K562 (cell line): ENCODE measurements at regions not wholly inside any gene's neighbourhood (a gene's known extent, or its start where the extent isn't known, plus 50 kb on each side); places are given as distances from the start of the nearest gene placed in this dataset.

Experiments used
- ATAC-seq: fragments of 200-7000 bp; cut with Tn5 transposase; 3 replicates; pipeline ENCODE4 v1.9.1; 2020; ENCODE audit warnings: moderate library complexity
- BruUV-seq: library from RNA; stranded (reverse); fragments of 400-500 nt; replicated peaks from 2 replicates; lab custom pipeline; 2021; lab: Mats Ljungman, UMichigan
- CTCF ChIA-PET: fragments of 300-600 bp; formaldehyde crosslinking; extraction: SDS; loops from one replicate; lab custom pipeline; 2021; ENCODE audit warnings: low intra/inter-chr PET ratio; lab: Yijun Ruan, JAX
- POLR2A ChIA-PET: fragments of 300-600, 350-650 bp; sonication (Branson Sonifier 250); formaldehyde crosslinking; extraction: SDS; loops from one replicate; lab custom pipeline; 2021; ENCODE audit warnings: antibody characterized with exemption, inconsistent platforms; lab: Yijun Ruan, JAX
- DNase-seq, 4 experiments: peaks; one replicate each; pipeline versions ENCODE4 v3.0.0 to v3.0.0-alpha.2; 2011 to 2018; ENCODE audit warnings: low spot score in 3 of 4, mixed read lengths in 3 of 4; ENCODE audit errors: extremely low read depth in 1 of 4
- FAIRE-seq: peaks from 2 replicates; lab custom pipeline; 2011; peaks lifted over from hg19 to GRCh38; lab: Jason Lieb, UNC
- H2AFZ ChIP-seq: 2 replicates; pipeline ENCODE4 v1.6.0; 2011; ENCODE audit warnings: low read depth, low read length, control low read depth, inconsistent platforms
- H3K27ac ChIP-seq: fragments of 200-600 bp; 3 replicates; pipeline ENCODE4 v1.8.0; 2011; ENCODE audit warnings: low read depth, mild to moderate bottlenecking, control low read depth, inconsistent platforms, low read length, moderate library complexity, mixed read lengths; ENCODE audit errors: extremely low read depth
- H3K27me3 ChIP-seq, 2 experiments: fragments of 300-600 bp in 1 of 2; 2 replicates in 1 of 2; 3 replicates in 1 of 2; pipeline versions ENCODE4 v1.6.0 to v1.8.0; 2011; ENCODE audit warnings: inconsistent platforms in 2 of 2, low read length in 2 of 2, mild to moderate bottlenecking in 1 of 2, mixed read lengths in 1 of 2, moderate library complexity in 1 of 2; ENCODE audit not compliant: control insufficient read depth in 2 of 2, insufficient read depth in 2 of 2
- H3K36me3 ChIP-seq: fragments of 300-600 bp; 3 replicates; pipeline ENCODE4 v1.8.0; 2011; ENCODE audit warnings: mild to moderate bottlenecking, low read length, inconsistent platforms; ENCODE audit not compliant: control insufficient read depth, insufficient read depth
- H3K4me1 ChIP-seq, 2 experiments: fragments of 200-600 bp in 1 of 2; replicated peaks in 1 of 2; 2 replicates in 1 of 2; 3 replicates in 1 of 2; pipeline versions ENCODE4 v1.5.1 to v1.8.0; 2011; ENCODE audit warnings: inconsistent platforms in 2 of 2, low read length in 2 of 2, mild to moderate bottlenecking in 1 of 2, mixed read lengths in 1 of 2, moderate library complexity in 1 of 2; ENCODE audit not compliant: control insufficient read depth in 2 of 2, insufficient read depth in 2 of 2
- H3K4me2 ChIP-seq: 2 replicates; pipeline ENCODE4 v1.6.1; 2011; ENCODE audit warnings: low read length, control low read depth, inconsistent platforms, mixed read lengths; ENCODE audit not compliant: insufficient read depth
- H3K4me3 ChIP-seq: fragments of 200-600 bp; sonication (generic), shearing (Covaris generic); 2 replicates; pipeline ENCODE4 v1.5.1; 2016; ENCODE audit warnings: control low read depth, inconsistent platforms
- H3K79me2 ChIP-seq: fragments of 200-600 bp; 3 replicates; pipeline ENCODE4 v1.8.0; 2011; ENCODE audit warnings: low read length, inconsistent platforms; ENCODE audit not compliant: control insufficient read depth, insufficient read depth
- H3K9ac ChIP-seq, 2 experiments: 2 replicates each; pipeline versions ENCODE4 v1.6.0 to v1.6.1; 2011; ENCODE audit warnings: low read depth in 2 of 2, low read length in 2 of 2, control low read depth in 1 of 2, inconsistent platforms in 1 of 2, mild to moderate bottlenecking in 1 of 2, mixed read lengths in 1 of 2; ENCODE audit not compliant: insufficient read depth in 1 of 2
- H3K9me1 ChIP-seq: one replicate; pipeline ENCODE4 v1.6.0; 2011; ENCODE audit warnings: inconsistent platforms, mild to moderate bottlenecking, low read length, moderate library complexity; ENCODE audit not compliant: control insufficient read depth, insufficient read depth
- H3K9me3 ChIP-seq: replicated peaks from 2 replicates; pipeline ENCODE4 v1.5.1; 2011; ENCODE audit warnings: low read depth, low read length, inconsistent platforms; ENCODE audit not compliant: control insufficient read depth, insufficient read depth
- H4K20me1 ChIP-seq: replicated peaks from 2 replicates; pipeline ENCODE4 v1.6.1; 2011; ENCODE audit warnings: low read length, inconsistent platforms, mixed read lengths; ENCODE audit not compliant: control insufficient read depth, insufficient read depth
- ARHGAP35 ChIP-seq: fragments of 450-650 bp; IDR thresholded peaks from 2 replicates; pipeline ENCODE4 v1.6.1; 2018; ENCODE audit not compliant: partially characterized antibody
- E2F1 ChIP-seq: sonication (generic); formaldehyde crosslinking; IDR thresholded peaks from 2 replicates; pipeline ENCODE4 v1.8.1; 2023; ENCODE audit warnings: mild to moderate bottlenecking, missing genetic modification reagents, moderate library complexity
- L3MBTL2 ChIP-seq: fragments of 450-650 bp; IDR thresholded peaks from 2 replicates; pipeline ENCODE4 v1.6.1; 2016; ENCODE audit warnings: mild to moderate bottlenecking, moderate library complexity
- LEF1 ChIP-seq: fragments of 450-650 bp; IDR thresholded peaks from 2 replicates; pipeline ENCODE4 v1.6.1; 2016; ENCODE audit warnings: mild to moderate bottlenecking
- NFYB ChIP-seq: IDR thresholded peaks from 2 replicates; pipeline ENCODE4 v1.6.1; 2011; ENCODE audit warnings: mild to moderate bottlenecking, moderate library complexity; ENCODE audit not compliant: insufficient read length; ENCODE audit errors: extremely low read depth
- RNF219 ChIP-seq: fragments of 250-450 bp; sonication (Bioruptor Pico); IDR thresholded peaks from 2 replicates; pipeline ENCODE4 v1.5.0; 2022; ENCODE audit warnings: mild to moderate bottlenecking
- TFAM ChIP-seq: fragments of 250-450 bp; sonication (Bioruptor Pico); conservative IDR thresholded peaks from 2 replicates; pipeline ENCODE4 v1.5.0; 2021; ENCODE audit warnings: mild to moderate bottlenecking, moderate library complexity
- ZNF592 ChIP-seq: fragments of 450-650 bp; IDR thresholded peaks from 2 replicates; pipeline ENCODE4 v1.6.1; 2017; ENCODE audit warnings: antibody characterized with exemption, mild to moderate bottlenecking
- WGBS: fragments of 100-300 bp; shearing (Covaris generic); methylation state at CpG from one replicate; pipeline ENCODE4 v1.1.6; 2016; ENCODE audit warnings: low coverage, mixed read lengths; ENCODE audit not compliant: insufficient coverage; ENCODE audit errors: missing lambda C conversion rate; 5-methylcytosine and 5-hydroxymethylcytosine counted together
- in situ Hi-C: fragments of 300-500 bp; cut with MboI; formaldehyde crosslinking; loops from 4 replicates; pipeline ENCODE4 v1.15.0; 2018; ENCODE audit warnings: inconsistent platforms, mixed read lengths
- intact Hi-C: fragments of 100-400 bp; cut with micrococcal nuclease; formaldehyde crosslinking; loops from 2 replicates; pipeline ENCODE4 v1.14.2; 2022

- no peaks in the 10 kb centered on the region; the same call in 1 of the 2 replicates for H3K9me3 ChIP-seq
- no peak for ATAC-seq
- H3K4me2 ChIP-seq, result no peak overlapping the region
- no peaks in the 10 kb centered on the region for H3K9me1 ChIP-seq
- in situ Hi-C loops, result no loop called here
- H3K9ac ChIP-seq, result no peak overlapping the region
- ChIA-PET CTCF (no interaction called here), POLR2A (no interaction called here)
- no peak for DNase-seq
- no peaks in the 10 kb centered on the region for H3K79me2 ChIP-seq
- intact Hi-C loops, result no loop called here
- TF ChIP-seq L3MBTL2 (no peak), LEF1 (no peak), E2F1 (CRISPR knock-in tag) (no peak), RNF219 (CRISPR knock-in tag) (no peak), TFAM (CRISPR knock-in tag) (no peak), ARHGAP35 (no peak), NFYB (no peak), ZNF592 (no peak)
- FAIRE-seq, result no peak
- no peaks in the 10 kb centered on the region for H4K20me1 ChIP-seq
- no TSS peak for BruUV-seq
- H2AFZ ChIP-seq, result no peak overlapping the region
- no peaks in the 10 kb centered on the region for H3K4me1 ChIP-seq
- no peaks in the 10 kb centered on the region for H3K27me3 ChIP-seq
- WGBS, result 0% methylated on average over 1 of the region's 1 CpG
- H3K36me3 ChIP-seq, result no peaks in the 10 kb centered on the region
- H3K4me3 ChIP-seq, result no peak overlapping the region
- no peak overlapping the region for H3K27ac ChIP-seq
Observed at GRCh38 chr11:103798026-103798425, 238.4 kb upstream of the DDI1 start.
